LNCAP (cell line): ENCODE measurements at regions not wholly inside any gene's neighbourhood (a gene's known extent, or its start where the extent isn't known, plus 50 kb on each side); places are given as distances from the start of the nearest gene placed in this dataset.

Experiments used
- CTCF ChIP-seq: fragments of 450-650 bp; IDR thresholded peaks from 2 replicates; pipeline ENCODE4 v1.5.1; 2017; ENCODE audit warnings: mild to moderate bottlenecking

GRCh38 chr9:91154686-91155085 is 207.0 kb downstream of the AUH start:
- no peak for TF ChIP-seq CTCF

GRCh38 chr9:91155181-91155580 is 206.5 kb downstream of the AUH start:
- TF ChIP-seq CTCF, result no peak

GRCh38 chr9:91155746-91156376 is 205.9 kb downstream of the AUH start:
- no peak for TF ChIP-seq CTCF

- no peak for TF ChIP-seq CTCF
Measured at GRCh38 chr9:91156451-91157234, 205.1 kb downstream of the AUH start.

GRCh38 chr9:91157883-91158282 is 203.8 kb downstream of the AUH start:
- TF ChIP-seq CTCF, result no peak

- no peak for TF ChIP-seq CTCF
Measured at GRCh38 chr9:91158286-91158685, 203.4 kb downstream of the AUH start.

- TF ChIP-seq CTCF, result no peak
Measured at GRCh38 chr9:91158946-91159345, 202.8 kb downstream of the AUH start.
